Posterior cingulate gyrus (tissue), 11 donors: ENCODE measurements at regions not wholly inside any gene's neighbourhood (a gene's known extent, or its start where the extent isn't known, plus 50 kb on each side); places are given as distances from the start of the nearest gene placed in this dataset.

Experiments
- DNase-seq, 10 donors: peaks; one replicate each; pipeline versions ENCODE4 v3.0.0 to v3.0.0-alpha.2; 2020 to 2021; ENCODE audit warnings: mixed read lengths in 3 of 10
- intact Hi-C: fragments of 100-400 bp; cut with DNase I; formaldehyde crosslinking; loops from one replicate; pipeline ENCODE4 v1.15.1; 2023

DNA sequence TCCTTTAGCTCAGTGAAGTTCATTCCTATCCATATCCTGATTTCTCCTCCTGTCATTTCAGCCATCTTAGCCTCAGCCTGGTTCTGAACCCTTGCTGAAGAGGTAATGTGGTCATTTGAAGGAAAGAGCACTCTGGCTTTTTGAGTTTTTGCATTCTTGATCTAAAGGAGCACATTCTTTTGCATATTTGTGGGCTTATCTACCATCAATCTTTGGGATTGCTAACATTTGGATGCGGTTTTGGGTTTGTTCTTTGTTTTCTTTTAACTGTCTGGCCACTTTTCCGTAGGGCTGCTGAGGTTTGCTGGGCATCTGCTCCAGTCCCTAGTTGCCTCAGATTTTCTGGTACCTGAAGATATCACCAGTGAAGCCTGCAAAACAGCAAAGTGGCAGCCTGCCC lies 238.3 kb downstream of the EPM2A start:
- intact Hi-C loops = no loop called here
- DNase-seq = no peak

DNA sequence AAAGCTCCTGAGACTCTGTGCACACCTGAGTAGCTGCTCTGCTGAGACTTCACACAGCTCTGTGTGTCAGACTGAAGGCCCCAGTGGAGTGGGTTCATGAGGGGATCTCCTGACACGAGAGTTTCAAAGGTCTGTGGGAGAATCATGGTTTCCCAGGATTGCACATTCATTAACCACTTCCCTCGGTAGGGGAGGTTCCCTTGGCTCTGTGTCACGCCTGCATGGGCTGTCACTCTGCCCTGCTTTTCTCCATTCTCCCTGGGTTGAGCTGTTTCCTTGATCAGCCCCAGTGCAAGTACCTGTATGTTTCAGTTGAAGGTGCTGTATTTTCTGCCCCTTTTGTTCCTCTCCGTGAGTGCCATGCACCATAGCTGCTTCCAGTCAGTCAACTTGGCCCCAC lies 236.9 kb downstream of the EPM2A start:
- intact Hi-C loops = no loop called here
- DNase-seq = no peak

DNA sequence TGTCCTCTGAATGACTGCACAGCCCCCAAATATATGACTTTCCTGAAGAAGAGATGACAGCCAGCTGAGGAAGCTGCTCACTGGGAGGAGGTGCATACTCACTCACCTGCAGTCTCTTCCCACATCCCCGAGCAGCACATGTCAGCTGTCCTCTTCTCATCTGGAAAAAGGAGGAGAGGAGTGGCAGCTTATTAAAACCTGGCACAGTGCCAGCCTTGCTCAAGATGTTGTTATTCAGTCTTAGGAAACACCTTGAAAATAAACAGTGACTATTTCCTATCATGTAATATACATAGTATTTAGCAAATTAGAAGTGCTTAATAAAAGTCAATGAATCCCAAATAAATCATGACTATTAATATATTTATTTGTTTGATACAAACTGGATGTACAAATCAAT lies 232.9 kb downstream of the EPM2A start:
- intact Hi-C loops = no loop called here
- no peak for DNase-seq

DNA sequence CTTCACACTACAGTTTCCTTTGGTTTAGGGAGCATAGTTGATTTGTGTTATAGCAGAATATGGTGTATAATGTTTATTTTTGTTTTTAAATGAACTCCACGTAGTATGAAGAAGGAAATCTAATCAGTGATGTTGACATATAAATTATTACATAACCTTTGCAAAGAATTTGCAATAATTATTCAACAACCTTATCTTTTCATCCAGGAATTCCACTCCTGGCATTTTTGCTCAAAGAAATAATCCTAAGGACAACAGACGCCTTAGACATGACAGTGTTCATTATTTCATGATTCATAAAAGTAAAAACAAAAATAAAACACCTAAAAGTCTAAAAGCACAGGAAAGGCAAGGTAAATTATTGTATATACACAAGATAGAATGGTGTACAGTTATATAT lies 229.2 kb downstream of the EPM2A start:
- intact Hi-C loops = no loop called here
- DNase-seq = no peak

DNA sequence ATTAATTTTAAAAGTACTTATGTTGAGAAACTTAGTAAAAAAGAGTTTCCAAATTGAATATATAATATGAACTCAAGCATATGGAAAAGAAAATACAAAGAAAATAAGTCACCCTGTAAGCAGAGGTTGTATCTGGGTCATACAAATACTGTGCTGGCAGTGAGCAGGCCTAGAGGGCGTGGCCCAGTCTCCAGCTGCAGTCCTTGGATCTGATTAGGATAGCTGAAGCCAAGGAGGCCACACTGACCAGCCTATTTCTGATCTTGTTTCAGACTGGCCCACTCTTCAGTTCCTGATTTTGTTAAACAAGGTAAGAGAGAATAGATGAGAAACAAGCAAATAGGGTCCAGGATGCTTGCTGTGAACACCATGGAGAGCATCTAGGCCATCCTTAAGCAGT lies 228.8 kb downstream of the EPM2A start:
- no peak for DNase-seq
- intact Hi-C loops = no loop called here

DNA sequence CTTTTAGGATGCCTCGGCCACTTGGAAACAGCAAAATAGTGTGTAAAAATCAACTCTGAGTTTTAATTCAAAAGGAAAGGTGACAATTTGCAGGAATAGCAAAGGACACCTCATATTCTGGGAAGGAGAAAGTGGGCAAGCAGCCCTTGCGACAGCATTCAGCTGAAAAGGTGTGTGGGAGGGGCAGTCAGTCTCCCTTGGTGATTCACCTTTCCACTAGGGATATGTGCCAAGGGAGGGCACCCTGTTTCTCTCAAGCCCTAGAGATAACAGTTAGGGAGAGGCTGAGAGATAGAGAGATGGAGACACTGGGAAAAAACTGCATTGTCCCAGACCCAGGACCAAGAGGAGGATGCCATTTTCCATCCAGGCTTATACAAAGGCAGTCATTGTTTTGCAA lies 228.1 kb downstream of the EPM2A start:
- no peak for DNase-seq
- intact Hi-C loops = no loop called here

DNA sequence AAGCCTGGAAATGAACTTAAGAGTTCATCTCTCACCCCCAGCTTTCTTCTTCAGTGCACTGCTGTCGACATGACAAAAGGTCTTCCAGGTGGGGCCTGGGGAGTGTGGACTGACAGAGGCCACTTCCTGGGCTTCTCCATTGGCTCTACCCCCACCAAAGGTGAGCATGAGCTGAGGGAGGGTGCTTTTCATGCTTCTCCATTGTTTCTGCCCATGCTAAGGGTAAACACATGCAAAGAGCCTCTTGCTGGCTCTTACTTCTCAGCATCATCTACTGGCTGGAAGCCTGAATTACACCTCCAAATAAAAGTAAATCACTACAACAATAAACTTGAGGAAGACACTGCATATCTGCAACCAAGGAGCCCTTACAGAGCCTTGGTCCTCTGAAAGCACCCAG lies 227.2 kb downstream of the EPM2A start:
- intact Hi-C loops = no loop called here
- DNase-seq = no peak

DNA sequence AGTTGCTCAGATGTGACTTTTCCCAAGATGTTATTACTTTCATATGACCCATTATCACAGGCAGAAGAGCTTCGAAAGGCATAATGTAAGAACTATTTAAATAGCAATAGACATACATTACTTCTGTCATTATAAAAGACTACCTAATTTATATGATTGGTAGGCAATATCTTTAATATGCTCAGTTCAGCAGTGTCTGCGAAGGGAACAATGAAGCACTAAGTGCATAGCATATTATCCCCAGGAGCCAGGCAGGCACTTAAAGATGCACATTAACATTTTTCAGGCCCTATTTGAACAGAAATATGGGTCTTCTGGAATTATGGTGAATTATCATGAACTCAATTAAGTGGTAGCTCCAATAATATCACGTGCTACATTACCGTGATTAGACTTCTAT lies 217.8 kb downstream of the EPM2A start:
- intact Hi-C loops = no loop called here

DNA sequence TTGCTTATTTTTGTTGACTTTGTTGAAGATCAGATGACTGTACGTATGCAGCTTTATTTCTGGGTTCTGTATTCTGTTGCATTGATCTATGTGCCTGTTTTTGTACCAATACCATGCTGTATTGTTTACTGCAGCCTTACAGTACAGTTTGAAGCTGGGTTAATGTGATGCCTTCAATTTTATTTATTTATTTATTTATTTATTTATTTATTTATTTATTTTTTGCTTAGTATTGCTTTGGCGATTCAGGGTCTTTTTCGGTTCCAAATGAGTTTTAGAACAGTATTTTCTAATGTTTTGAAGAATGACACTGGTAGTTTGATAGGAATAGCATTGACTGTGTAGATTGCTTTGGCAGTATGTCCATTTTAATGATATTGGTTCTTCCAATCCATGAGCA lies 210.3 kb downstream of the EPM2A start:
- no peak for DNase-seq
- intact Hi-C loops = no loop called here

More for the DNA sequence above, 217.8 kb downstream of the EPM2A start:
- no peak for DNase-seq

DNA sequence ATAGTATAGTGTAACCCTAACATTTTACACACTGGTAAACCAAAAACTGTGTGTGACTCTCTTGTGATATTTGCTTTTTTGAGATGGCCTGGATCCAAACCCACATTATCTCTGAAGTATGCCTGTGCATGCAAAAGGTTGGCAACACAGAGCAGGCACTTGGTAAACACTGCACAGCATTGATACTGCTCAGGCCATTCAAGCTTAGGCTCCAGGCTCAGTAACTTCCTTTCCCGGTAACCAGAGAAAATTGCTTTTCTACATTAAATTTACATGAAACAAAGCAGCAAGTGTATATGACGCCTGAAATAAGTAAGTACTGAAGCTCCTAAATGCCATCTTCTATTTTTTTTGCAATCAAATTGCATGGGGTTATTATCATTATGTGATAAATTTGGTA lies 205.7 kb downstream of the EPM2A start:
- intact Hi-C loops = no loop called here
- no peak for DNase-seq

DNA sequence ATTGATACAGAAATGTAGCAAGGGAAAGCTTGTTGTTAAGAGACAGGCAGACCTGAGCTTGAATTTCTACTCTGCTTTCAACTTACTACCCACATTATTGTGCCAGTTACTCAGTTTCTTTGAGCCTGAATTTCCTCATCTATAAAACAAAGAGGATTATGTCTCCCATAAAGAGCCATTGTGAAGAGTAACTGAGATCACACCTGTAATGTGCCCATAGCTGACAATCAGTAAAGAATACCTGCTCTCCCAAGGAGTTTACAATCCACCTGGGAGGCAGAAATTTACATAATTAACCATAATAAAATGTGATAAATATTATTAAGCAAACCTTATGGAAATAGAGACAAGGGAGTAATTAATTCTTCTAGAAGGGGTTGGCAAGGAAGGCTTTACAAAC lies 204.9 kb downstream of the EPM2A start:
- intact Hi-C loops = no loop called here
- no peak for DNase-seq

DNA sequence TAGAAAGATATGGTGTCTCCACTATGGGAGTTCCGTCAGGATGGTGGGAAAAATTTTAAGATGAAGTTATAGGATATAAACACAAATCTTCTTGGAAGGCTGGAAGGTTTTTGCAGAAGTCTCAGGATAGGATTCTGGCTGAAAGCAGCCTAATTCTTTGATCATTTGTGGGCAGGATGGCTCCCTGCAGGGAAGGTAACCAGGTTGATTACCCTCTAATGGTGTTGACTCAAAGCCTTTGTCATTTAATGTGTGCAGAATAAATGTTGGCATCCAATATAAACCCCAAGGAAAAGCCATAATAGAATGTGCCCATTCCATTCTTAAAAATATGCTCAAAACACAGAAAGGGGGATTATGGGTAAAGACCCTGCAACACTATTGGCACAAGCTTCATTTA lies 204.3 kb downstream of the EPM2A start:
- DNase-seq = no peak
- intact Hi-C loops = no loop called here

DNA sequence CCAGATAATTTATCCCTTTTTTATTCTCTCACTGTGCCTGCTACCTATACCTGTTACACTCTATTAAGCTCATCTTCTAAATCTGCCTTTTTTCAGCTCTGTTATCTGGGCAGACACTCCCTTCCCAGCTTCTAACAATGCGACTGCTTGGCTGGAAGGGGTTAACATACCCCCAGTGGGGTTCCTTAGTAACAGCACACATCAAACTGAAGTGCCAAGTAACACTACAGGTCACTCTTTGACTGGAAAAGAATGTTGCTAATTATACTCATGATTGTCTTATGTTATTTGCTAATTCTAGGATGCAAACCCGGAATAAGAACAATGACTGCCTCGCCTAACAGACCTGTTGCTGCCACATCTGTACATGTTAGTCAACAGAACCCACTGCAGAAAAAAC lies 203.5 kb downstream of the EPM2A start:
- intact Hi-C loops = no loop called here
- DNase-seq = no peak

DNA sequence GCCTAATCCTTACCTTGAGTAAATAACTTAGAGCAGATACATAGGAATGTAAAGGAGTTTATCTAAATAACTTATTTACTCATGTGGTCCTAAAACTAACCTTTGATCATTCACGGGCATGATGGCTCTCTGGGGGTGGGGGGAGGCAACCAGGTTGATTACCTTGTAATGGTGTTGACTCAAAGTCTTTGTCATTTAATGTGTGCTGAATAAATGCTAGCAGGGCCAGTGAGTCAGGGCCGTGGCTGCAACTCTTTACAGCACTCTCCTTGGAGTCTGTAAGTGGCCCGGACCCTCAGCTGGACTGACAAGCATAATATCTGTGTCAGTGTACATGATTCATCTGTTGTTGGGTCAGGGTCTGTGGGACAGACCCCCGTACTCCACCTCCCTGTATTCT lies 203.0 kb downstream of the EPM2A start:
- intact Hi-C loops = no loop called here

DNA sequence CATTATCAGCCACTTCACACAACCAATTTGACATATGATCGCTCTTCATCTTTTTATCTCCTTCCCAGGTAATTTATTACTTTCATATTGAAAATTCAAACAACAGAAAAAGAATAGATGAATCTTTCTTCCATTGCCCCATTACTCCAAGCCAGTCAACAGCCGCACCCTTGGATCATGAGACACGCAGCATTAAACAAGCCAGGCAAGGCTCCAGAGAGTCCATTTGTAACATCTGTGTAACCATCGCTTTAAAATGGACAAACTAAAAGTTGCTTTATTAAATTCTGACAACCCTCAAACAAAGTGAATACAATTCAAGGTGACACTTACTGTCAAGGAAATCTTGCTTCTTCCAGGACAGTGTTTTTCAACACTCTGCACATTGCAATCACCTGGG lies 200.3 kb downstream of the EPM2A start:
- DNase-seq = no peak
- intact Hi-C loops = no loop called here

More for the DNA sequence above, 203.0 kb downstream of the EPM2A start:
- DNase-seq = peak in 1 of 10 donors; percentile 65

DNA sequence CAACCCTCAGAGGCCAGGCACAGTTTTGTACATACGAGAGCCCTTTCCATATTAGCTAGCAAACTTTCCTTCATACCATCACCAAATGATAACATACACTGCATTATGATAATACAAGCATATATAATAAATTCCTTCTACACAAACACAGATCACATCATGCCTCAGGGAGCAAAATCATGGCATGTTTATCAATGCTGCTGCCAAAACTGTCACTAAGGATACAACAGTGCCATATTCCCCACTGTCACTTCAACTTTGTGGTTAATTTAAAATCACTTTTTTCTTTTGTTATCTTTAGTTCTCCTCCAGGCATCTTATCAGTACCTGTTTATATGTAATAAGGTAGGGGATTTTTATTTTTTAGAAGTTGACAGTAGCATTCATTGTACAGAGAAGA lies 196.3 kb downstream of the EPM2A start:
- intact Hi-C loops = no loop called here
- no peak for DNase-seq

DNA sequence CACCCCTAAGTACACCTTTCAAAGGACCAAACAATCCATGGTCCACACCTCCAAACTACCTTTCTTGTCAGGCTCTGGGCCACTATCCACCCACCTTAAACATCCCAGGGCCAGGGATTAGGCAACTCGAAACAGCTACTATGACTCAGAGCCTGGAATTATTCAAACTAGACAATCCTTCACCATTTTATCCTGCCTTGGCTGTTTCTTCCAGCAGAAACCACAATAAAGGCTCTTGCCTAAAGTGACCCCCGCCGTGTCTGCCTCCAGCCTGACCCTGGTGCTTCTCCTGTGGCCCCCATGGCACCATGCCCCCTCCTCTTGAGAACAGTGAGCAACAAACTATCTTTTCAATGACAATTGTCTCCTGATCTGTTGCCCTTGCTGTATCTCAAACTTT lies 195.5 kb downstream of the EPM2A start:
- DNase-seq = no peak
- intact Hi-C loops = no loop called here

DNA sequence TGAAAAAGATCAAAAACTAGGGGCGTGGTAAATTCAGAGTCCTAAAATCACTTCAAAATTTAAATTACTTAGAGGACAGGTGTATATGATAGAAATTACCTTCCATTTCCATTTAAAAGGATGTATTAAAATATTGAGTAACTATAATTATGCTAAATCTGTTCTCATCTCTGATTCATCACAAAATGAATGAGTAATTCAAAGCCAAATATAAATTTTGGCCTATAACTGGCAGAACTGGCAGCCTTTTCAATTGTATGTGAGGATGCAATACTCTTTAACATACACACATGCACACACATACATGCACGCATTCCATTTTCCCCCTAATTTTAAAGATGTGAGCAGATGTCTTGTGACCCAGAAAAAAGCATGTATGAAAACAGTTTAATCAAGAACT lies 194.6 kb downstream of the EPM2A start:
- DNase-seq = no peak

DNA sequence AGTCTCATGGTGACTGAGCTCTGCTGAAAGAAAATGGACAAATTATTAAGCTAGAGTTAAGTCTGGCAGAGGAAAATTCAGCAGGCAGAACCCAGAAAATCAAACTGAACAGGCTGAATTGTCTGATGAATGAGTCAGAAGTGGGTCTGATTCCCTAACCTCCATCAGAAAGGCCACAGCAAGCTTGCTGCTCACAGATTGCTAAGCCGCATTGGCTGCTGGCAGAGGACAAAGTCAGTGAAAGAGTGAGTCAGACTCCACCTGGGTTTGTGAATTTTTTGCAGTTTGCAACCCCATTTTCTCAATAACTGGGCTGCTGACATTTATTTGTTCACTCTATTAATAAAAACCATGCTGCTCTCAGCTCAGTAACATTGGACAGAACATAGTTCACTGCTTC lies 191.3 kb downstream of the EPM2A start:
- peak in 2 of 10 donors; percentile 22 to 76 for DNase-seq

More for the DNA sequence above, 194.6 kb downstream of the EPM2A start:
- intact Hi-C loops = no loop called here

DNA sequence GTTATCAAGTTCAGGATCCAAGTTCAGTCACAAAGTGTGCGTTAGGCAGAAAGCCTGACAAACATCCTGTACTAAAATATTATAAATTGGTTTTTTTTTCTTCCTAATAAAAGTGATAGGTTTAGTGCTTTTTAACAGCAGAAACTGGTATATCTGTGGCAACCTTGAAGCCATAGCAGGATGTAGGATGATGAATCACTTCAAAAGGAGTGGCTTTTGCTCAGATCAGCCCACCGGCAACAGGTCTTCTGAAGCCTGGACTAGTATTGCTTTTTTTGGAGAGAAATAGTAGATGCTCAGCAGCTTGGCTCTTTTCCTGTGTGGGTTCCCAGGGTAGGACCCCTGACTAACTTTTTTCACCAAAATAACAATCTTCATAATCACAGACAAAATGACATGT lies 190.8 kb downstream of the EPM2A start:
- intact Hi-C loops = no loop called here
- no peak for DNase-seq

More for the DNA sequence above, 191.3 kb downstream of the EPM2A start:
- intact Hi-C loops = no loop called here

DNA sequence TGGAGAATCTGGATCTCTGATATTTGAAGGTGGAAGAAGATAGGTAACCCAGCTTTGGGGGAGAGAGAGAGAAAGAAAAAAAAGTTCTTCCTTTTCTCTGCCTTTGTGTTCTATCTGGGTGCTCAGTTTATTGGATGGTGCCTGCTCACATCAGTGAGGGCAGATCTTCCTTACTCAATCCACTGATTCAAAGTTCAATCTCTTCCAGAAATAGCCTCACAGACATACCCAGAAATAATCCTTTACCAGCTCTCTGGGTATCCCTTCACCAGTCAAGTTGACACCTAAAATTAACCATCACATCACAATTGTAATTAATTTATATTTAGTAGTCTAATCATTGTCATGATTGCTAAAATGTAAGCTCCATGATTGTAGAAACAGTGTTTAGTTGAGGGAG lies 189.1 kb downstream of the EPM2A start:
- intact Hi-C loops = no loop called here
- no peak for DNase-seq

DNA sequence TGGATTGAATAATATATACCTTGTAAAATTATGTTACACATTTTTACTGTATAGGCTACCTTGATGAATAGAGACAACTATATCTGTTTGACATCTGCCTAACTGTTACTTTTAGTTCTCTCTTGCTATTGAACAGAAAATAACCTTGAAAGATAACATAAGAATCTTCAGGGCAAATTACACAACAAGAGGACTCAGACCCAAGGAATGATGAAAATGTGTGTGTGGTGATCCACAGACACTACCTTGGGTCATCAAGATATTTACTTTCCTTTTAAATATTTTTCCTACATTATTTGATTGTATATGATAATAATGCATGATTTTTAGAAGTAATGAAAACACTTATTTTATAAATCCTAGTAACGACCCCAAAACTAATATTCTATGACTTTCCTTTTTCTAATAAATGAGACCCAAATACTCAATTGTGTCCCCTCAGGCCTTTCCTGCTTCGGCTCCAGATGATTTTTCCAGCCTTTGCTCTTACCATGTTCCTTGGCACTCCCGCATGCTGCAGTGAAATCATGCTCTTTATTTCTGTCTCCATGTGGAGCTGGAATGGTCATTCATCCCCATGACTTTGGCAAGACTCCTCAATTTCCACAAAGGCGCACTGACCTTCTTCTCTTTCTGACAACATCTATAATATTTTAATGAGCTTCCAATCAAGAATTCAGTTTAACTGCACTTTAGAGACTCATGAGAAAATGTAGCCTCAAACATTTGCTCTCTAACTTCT lies 187.6 kb downstream of the EPM2A start:
- intact Hi-C loops = no loop called here

More for the DNA sequence above, 187.6 kb downstream of the EPM2A start:
- DNase-seq = no peak
